ENCODE measurements at regions not wholly inside any gene's neighbourhood (a gene's known extent, or its start where the extent isn't known, plus 50 kb on each side); places are given as distances from the start of the nearest gene placed in this dataset.

GRCh38 chr1:38198621-38199020, 152.0 kb upstream of the POU3F1 start:
- no peak for DNase-seq (ENCODE audit: low spot score)
- Histone ChIP-seq H3K36me3 (ENCODE audit: control insufficient read depth in 4 of 4, insufficient read depth in 3 of 4, low read depth in 1 of 4, low read length in 3 of 4) (no peaks in the 10 kb centered on the region), H3K9me3 (ENCODE audit: control insufficient read depth in 4 of 4, low read length in 3 of 4) (peaks cover 0 to 7% (median 0%) of the 10 kb centered on the region in 4 donors), H3K9ac (ENCODE audit: low read depth in 1 of 2, low read length in 2 of 2) (no peak overlapping the region), H3K27me3 (ENCODE audit: control insufficient read depth in 4 of 4, insufficient read depth in 4 of 4, low read length in 3 of 4) (no peaks in the 10 kb centered on the region), H3K4me1 (ENCODE audit: control insufficient read depth in 4 of 4, insufficient read depth in 4 of 4, low read length in 3 of 4) (no peaks in the 10 kb centered on the region), H3K4me3 (ENCODE audit: low read depth in 1 of 3, low read length in 3 of 3) (no peak overlapping the region), H3K27ac (ENCODE audit: low read depth in 1 of 2, low read length in 2 of 2) (no peak overlapping the region)
- TF ChIP-seq ATF3 (IDR thresholded peaks at IDR 0.05) (no peak), HNF4G (IDR thresholded peaks at IDR 0.05) (no peak), REST (IDR thresholded peaks at IDR 0.05) (no peak), CTCF (IDR thresholded peaks at IDR 0.05; ENCODE audit: low read depth, low read length, missing input control) (no peak), HNF4A (conservative IDR thresholded peaks at IDR 0.05) (no peak), ZBTB33 (IDR thresholded peaks at IDR 0.05) (no peak), GABPA (IDR thresholded peaks at IDR 0.05 in 1 of 2, conservative IDR thresholded peaks at IDR 0.05 in 1 of 2) (no peak), TAF1 (conservative IDR thresholded peaks at IDR 0.05) (no peak), JUND (IDR thresholded peaks at IDR 0.05) (no peak), MAX (IDR thresholded peaks at IDR 0.05) (no peak), FOXA2 (IDR thresholded peaks at IDR 0.05) (no peak), FOXA1 (IDR thresholded peaks at IDR 0.05) (no peak), EGR1 (IDR thresholded peaks at IDR 0.05; ENCODE audit: low read depth in 2 of 2) (no peak), RAD21 (IDR thresholded peaks at IDR 0.05) (no peak), NR2F2 (IDR thresholded peaks at IDR 0.05) (no peak), RXRA (IDR thresholded peaks at IDR 0.05) (no peak), SP1 (IDR thresholded peaks at IDR 0.05) (no peak), YY1 (IDR thresholded peaks at IDR 0.05) (no peak)
- 91% methylated on average over 2 of the region's 2 CpGs for WGBS

Data from liver (tissue), 8 donors.